ENCODE measurements at regions not wholly inside any gene's neighbourhood (a gene's known extent, or its start where the extent isn't known, plus 50 kb on each side); places are given as distances from the start of the nearest gene placed in this dataset.
"Not testable (repeated sequence)": the region's sequence is repeated elsewhere in the genome, so short reads cannot be mapped to it uniquely, and the experiment has no call there.

DNA sequence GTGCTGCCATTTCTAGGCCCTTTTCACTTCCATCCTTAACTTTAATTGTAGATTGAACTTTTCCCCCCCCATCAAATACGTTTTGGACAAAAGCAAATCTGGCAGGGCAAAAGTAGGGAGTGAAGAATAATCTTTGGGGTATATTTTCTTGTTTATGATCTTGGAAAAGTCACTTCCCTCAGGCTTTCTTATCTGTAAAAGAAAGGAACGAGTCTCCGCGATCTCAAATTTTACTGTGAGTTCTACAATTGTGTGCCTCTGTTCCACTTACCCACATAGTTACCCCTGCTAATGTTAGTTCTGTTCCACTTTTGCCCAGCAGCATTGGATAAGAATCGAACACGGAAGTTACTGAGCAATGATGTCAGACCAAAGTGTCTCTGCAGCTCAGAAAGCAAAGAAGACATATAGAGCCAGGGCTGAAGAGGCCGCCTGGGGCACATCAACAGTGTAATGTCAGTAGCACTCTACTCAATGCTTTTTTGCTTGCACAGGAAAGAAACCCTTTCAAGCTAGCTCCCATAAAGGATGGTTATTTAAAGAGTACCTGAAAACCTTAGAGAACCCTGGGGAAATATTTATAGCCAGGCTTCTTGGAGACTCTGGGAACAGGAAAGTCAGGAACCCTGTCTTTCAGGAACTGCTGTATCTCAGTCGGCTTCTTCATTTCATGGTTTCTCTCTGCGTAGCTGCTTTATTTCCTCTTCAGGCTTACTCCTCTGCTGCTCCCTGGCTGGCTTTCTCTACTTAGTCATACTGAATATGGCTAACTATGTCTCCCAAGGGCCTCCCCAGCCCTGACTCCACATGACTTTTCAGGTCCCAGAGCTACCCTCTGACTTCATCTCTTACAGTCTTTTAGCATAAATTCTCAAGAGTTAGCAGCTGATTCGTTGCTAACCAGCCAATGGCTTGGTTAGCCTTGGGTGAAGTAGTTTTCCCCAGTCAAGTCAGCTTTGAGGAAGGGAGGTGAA is 123.7 kb upstream of the FAM3C start:
- DNase-seq: no peak

DNA sequence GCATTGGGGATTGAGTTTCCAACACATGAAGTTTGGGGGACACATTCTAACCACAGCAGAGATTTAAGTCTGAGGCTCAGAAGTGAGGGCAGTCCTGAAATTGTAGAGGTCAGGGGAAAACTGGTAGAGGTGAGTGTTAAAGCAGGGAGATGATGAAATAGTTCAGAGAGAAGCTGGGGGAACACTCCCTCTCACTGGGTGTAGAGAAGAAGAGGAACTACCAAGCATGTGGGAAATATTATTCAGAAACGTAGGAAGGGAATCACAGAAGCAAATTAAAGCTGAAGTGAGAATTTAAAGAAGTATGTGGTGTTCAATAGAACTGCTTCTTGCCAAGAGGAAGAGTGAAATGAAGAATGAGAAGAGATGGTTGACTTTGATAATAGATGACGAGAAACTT is 121.5 kb upstream of the FAM3C start:
- DNase-seq: no peak

DNA sequence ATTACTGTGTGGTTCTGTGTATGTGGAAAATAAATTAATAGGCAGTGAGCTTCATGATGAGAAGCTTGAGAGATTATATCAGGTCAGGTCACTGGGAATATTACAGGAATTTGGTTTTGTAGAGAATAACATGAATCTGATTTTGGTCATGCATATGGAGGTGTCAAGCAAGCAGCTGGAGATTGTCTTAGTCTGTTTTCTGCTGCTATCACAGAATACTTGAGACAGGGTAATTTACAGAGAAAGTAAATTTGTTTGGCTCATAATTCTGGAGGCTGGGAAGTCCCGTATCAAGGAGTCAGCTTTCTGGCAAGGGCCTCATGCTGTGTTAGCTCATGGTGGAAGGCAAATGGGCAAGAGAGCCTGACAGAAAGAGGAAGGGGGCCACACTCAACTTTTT is 120.7 kb upstream of the FAM3C start:
- no peak for DNase-seq

DNA sequence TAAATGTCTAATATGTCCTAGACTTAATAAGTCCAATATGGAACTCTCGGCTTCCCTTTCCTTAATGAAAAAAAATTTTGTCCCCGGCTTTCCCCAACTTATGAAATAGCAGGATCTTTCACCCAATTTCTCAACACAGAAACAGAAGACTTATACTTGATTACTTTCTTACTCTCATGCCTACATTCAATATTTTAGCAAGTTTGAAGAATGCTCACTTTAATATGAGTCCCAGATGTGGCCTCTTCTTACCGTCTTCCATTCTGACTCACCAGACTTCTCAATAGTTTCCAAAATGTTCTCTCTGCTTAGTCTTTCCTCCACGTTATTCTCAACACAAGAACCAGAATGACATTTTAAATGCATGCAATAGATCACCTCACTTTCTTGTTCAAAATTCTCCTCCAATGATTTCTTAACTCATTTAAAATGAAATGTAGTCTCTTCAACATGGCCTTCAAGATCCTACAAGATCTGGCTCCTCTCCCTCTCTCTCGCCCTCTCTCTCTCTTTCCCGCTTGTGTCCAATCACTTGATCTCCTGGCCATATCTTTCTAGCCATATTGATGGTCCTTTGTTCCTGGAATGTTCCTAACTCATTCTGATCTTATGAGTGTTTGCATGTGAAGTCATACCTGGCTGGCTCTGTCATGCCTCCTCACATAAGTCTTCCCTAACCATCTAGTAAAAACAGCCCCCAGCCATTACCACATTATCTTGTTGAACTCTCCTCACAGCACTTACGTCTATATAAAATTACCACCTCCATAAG is 119.7 kb upstream of the FAM3C start:
- no peak for DNase-seq

DNA sequence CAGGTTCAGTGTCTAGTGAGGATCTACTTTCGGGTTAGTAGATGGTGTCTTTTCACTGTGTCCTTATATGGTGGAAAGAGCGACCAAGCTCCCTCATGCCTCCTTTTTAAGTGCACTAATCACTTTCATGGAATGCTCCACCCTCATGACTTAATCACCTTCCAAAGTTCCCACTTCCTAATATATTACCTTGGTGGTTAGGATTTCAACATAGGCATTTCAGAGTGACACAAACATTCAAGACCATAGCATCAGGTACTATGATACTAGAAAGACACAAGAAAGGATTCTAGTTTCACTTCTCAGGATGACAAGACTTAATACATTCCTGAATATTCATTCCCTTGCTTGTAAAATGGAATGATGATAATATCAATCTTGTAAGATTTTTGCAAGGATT is 119.1 kb upstream of the FAM3C start:
- DNase-seq: no peak

DNA sequence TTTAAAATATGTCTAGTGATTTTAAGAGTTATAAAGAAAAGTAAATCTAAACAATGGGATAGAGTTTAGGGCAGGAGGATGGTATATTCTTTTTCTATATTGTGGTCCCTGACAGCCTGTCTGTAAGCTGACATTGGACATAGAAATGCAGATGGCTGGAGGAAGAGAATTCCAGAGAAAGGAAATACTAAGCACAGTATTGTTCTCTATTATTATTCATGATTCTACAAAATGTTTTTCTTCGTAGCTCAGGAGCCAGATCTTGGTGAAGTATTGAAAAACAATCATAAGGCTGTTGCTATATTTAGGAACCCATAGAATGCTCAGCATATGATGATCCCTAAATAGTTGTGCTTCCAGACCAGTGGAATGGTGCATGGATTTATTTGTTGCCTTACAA is 117.0 kb upstream of the FAM3C start:
- DNase-seq: no peak

DNA sequence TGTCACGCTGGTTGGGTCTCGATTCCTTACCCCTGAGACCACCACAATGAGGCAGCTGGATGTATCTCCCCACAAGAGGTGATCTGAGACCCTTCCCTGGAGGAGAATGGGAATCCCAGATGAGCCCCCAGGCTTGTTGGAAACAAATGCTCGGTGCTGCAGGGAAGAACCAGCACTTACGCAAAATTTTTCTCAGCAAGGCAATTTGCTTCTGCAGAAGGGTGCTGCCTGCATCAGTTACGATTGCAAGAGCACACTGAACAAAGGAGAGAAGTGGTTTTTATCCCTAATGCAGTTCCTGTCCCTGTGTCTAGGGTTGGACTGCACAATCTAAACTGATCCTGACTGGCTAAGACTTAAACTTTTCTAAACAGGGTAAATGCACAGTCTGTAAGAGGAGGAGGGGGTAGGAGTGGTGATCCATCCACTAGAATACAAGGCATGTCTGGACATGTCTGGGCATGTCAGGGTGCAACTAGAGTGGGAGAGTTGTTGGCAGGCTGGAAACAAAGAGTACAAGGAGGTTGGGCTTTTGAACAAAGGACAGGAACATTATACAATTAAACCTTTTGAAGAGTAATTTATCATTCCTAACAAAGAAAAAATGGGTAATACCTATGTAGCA is 114.9 kb upstream of the FAM3C start:
- no peak for DNase-seq

DNA sequence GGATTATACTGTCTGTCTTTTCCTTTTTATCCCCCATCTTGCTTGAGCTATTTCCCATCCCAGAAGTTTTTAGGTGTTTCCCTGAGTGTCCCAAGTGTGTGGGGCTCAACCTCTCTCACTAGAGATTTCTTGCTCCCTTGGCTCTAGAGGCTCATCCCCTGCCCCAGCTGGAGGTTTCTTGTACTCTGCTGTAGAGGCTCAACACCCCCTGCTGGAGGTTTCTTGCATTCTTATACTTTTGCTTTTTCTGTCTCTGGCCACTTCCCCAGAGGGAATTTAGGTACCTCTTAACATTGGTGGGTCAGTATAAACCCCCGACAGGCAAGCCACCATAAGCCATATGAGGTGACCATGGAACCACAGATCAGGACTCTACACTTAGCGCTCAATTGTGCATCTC is 114.2 kb upstream of the FAM3C start:
- DNase-seq: peak; percentile 12

DNA sequence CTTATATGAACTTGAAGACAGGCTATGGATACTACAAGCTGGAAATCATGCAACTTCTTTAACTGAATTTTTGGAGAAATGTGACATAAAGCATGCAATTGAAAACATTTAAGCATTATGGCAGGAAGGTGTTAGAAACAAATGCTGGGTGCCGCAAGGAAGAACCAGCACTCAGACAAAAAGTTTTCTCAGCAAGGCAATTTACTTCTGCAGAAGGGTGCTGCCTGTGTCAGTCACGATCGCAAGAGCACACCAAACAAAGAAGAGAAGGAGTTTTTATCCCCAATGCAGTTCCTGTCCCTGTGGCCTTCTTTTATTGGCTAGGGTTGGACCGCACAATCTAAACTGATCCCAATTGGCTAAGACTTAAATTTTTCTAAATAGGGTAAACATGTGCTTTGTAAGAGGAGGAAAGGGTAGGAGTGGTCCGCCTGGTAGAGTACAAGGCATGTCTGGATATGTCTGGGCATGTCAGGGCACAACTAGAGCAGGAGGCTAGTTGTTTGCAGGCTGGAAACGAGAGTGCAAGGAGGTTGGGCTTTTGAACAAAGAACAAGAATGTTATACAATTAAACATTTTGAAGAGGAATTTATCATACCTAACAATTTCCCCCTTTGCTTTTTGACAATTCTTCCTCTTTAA is 109.6 kb upstream of the FAM3C start:
- no peak for DNase-seq

DNA sequence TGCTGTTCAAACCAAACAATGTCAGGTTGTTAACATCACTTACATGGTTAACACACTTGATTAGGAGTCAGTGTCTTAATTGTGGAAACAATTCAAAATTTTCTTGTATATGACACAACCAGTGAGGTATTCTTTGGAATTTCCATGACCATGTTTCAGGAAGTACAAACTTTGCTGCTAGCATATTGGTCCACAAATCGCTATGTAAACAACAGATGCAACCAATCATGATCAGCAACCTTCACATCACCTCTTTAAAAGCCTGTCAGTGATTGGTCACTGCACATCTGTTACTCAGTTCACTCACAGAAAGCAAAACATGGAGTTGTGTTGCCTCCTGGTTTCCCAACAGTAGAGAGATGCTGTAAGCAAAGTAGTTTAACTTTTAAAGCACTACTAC is 108.9 kb upstream of the FAM3C start:
- DNase-seq: no peak

DNA sequence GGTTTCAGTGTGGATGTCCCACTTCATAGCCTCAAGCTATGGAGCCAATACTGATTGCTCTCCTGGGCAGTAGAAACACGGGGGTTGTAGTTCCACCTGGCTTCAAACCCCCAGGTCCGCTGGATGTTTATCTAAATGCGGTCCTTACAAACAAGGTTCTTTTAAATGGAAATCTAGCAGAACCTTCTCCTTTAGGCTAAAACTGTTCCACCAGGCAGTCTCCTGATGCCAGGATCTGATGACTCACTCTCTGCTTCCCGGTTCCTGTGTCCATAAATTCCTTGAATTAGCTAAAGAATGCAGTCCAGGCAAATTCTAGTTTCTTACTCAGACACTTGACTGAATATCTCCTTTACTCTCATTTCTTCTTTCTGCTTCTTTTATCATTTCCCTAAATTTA is 108.4 kb upstream of the FAM3C start:
- no peak for DNase-seq

DNA sequence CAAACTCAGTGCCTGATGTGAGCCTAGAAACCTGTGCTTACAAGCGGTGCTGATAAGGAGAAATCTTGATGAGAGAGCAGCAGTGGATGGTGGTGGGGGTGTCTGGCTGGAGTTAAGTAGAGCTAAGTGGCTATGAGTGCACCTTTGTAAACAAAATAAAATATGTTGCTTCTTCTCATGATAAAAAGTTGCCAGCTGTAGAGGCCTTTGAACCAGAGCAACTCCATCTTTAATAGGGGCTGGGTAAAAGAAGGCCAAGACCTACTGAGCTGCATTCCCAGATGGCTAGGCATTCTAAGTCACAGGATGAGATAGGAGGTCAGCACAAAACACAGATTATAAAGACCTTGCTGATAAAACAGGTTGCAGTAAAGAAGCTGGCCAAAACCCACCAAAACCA is 107.6 kb upstream of the FAM3C start:
- DNase-seq: no peak

DNA sequence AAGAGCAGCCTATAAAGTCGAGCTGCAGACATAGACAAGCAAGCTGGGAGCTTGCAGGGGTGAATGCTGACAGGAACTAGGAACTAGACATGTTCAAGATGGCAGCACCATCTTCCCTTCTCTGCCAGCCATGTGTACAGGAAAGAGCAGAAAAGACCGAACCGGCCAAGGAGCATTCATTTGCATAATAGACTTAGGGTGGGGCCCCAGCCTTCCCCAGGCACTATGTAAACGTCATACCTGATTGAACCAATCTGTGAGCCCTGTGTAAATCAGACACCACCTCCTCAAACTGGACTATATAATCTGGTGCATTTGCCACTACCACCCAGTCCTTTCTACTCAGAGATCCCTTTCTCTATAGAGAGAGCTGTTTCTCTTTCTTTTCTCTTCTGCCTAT is 106.9 kb upstream of the FAM3C start:
- DNase-seq: peak; percentile 15

DNA sequence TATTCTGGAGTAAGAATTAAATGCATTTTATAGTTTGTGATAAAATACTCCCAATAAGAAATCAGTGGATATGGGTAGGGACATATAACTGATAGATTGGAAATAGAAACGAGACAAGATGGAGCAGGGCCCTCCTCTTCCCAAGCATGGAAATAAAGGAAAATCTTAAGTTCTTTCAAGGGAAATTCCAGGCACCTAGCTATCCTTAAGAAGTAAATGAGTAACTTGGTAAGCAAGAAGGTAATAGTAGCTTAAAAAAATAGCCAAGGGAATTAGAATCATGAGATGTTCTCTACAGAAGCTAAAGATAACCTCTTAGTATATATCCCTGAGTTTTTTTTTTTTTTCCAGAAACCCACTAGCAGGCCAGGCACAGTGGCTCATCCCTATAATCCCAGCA is 105.5 kb upstream of the FAM3C start:
- no peak for DNase-seq

DNA sequence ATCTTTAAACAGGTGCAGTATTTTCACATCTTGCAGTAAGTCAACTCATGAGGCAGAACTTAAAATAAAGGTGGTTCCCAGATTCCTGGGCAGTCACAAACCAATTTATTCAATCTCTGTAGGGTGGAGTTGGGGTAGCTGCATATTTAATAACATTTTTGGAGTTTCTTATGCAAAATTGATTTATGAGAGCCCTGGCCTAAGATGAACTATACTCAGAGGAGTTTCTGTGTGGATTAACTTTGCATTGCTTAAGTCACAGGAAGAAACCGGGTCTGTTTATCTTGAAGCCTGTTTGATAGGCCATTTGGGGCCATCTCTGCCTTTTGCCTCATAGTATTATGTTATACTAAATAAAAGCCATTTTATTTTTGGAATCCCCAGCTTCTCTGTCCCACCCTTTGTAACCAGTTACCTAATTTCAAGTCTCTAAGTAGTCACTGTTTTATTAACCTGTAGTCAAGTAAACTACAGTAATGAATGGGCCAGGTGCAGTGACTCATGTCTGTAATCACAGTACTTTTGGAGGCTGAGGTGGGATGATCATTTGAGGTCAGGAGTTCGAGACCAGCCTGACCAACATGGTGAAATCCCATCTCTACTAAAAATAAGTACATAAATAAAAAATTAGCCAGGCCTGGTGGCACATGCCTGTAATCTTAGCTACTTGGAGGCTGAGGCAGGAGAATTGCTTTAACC is 104.4 kb upstream of the FAM3C start:
- DNase-seq: no peak

DNA sequence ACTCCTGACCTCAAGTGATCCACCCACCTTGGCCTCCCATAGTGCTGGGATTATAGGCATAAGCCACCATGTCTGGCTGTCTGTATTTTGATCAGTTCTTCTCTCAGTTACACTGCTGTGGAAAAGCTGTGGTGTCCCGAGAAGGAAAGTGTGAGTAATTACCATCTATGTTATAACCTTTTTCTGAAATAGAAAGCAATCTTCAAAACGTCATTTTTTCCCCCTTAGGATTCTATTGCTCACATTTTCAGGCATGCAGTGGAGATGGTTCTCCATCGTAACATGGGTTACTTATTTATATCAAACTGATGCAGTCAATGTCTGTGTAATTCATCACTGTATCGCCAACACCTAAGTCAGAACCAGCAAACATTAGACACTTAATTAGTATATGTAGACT is 103.5 kb upstream of the FAM3C start:
- DNase-seq: no peak

DNA sequence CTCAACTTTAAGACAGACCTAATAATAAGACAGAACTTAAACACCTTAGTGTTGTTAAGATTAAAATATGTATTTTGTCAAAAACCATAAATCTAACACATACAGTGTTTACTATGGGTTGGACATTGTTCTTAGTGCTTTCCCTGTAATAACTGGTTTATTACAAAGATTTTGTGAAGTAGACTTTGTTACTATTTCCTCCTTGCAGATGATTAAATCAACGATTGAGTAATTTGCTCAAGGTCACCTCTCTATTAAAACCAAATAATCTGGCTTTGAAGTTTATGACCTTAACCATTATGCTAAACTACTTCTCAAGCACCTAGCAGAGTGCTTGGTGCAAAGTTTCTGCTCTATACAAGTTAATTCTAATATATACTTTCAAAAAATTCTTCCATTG is 102.7 kb upstream of the FAM3C start:
- DNase-seq: no peak

DNA sequence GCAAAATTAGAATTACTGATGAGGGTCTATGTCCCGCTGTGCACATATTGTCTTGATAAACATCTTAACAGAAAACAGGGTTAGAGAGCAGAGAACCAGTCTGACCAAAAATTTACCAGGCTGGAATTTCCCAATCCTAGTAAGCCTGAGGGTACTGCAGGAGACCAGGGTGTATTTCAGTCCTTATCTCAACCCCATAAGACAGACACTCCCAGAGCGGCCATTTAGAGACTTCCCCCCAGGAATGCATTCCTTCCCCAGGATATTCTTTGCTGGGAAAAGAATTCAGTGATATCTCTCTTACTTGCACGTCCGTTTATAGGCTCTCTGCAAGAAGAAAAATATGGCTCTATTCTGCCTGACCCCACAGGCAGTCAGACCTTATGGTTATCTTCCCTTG is 101.4 kb upstream of the FAM3C start:
- not testable (repeated sequence) for DNase-seq

DNA sequence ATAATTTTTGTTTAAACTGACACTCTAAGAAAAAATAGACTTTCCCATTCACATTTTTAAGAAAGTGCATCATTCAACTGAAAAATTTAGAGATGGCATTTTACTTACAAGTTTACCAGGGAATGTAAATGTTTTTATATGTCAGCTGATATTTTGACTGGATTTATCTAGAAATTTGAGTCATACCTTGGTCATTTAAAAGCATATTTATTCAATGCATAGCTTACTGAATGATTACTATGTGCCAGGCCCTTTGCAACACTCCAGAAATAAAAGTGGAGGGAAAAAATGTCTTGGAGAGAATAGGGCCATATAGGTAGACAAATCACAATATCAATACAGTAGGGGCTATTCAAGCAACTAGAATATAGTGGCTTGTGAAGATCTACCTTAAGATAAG is 98.4 kb upstream of the FAM3C start:
- DNase-seq: no peak

DNA sequence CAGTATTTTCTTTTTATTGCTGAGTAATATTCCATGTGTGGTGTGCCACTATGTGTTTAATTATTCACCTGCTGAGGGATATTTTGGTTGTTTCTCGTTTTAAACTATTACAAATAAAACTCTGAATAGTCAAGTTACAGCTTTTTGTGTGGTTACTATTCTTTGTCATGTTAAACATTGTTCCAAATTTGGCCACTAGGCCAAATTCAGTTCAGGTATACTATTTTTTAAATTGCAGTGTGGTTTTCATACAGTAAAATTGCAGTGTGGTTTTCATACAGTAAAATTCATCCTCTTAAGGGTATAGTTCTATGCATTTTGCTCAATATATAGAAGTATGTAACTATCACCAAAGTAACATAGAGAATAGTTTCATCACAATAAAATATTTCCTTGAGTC is 97.4 kb upstream of the FAM3C start:
- no peak for DNase-seq

DNA sequence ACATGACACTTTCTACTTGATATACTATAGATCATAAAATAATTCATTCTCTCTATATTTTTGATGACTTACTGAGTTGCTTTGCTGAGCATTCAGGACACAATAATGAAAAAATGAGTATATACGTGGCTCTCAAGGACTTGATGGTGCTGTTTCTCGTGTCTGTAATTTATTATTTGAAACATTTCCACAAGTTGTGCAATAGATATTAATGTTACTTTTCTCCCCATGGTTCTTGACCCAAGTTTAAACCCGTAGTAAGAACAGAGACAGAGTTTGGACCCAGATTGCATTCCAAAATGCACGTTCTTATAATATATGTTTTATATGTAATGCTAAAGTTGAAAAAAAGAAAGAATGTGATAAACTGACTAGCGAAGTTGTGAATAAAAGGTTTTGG is 94.2 kb upstream of the FAM3C start:
- no peak for DNase-seq

DNA sequence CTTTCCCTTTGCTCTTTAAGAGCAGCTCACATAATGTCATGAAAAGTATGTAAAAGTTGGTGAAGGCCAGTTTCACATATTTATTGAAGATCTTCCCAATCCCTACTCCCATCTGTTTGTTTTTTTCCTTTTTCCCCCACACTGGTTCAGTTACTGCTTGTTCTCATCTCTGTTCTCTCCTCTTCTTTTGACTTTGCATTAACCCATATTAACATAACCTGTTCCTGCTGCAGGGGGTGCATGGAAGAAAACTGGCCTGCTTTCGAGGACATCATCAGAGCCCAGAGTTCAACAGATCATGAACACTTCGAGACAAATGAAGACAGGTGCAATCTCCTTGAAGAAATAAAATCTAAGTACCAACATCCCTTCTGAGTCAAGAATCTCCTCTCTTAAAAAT is 93.3 kb upstream of the FAM3C start:
- no peak for DNase-seq

All from RPMI8226 (cell line).